ENCODE measurements at regions not wholly inside any gene's neighbourhood (a gene's known extent, or its start where the extent isn't known, plus 50 kb on each side); places are given as distances from the start of the nearest gene placed in this dataset.

DNA sequence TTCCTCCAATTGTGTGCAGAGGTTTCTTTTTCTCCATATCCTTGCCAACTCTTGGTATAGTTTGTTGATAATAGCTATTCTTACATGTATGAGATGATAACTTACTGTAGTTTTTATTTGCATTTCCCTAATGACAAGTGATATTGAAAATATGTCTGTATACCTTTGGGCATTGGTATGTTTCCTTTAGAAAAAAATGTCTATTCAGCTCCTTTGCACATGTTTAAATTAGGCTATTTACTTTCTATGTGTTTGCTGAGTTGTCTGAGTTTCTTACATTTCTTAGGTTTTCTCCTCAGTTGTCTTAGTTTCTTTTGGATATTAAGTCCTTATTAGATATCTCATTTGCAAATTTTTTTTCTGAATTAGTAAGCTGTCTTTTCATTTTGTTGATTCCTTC lies 487.3 kb upstream of the EPHA5 start:
- intact Hi-C loops (cut with micrococcal nuclease; ENCODE audit: unreplicated experiment): no loop called here
- no peaks in the 10 kb centered on the region for H3K27me3 ChIP-seq (replicated peaks; ENCODE audit: insufficient read depth, low read depth, low read length, poor library complexity)
- H3K4me1 ChIP-seq (ENCODE audit: insufficient read depth, low read length, poor library complexity, severe bottlenecking): no peaks in the 10 kb centered on the region
- CTCF ChIA-PET: no interaction called here
- no peak overlapping the region for H3K4me3 ChIP-seq (ENCODE audit: low read depth, low read length, poor library complexity, severe bottlenecking)
- no peak overlapping the region for H3K27ac ChIP-seq (ENCODE audit: low read depth, low read length, poor library complexity, severe bottlenecking)
- no peaks in the 10 kb centered on the region for H3K36me3 ChIP-seq (ENCODE audit: insufficient read depth, low read length, poor library complexity, severe bottlenecking)
- TF ChIP-seq EZH2 (IDR thresholded peaks at IDR 0.05; ENCODE audit: borderline replicate concordance, low read depth, low read length, poor library complexity, severe bottlenecking): no peak
- TF ChIP-seq, protein P1, sequence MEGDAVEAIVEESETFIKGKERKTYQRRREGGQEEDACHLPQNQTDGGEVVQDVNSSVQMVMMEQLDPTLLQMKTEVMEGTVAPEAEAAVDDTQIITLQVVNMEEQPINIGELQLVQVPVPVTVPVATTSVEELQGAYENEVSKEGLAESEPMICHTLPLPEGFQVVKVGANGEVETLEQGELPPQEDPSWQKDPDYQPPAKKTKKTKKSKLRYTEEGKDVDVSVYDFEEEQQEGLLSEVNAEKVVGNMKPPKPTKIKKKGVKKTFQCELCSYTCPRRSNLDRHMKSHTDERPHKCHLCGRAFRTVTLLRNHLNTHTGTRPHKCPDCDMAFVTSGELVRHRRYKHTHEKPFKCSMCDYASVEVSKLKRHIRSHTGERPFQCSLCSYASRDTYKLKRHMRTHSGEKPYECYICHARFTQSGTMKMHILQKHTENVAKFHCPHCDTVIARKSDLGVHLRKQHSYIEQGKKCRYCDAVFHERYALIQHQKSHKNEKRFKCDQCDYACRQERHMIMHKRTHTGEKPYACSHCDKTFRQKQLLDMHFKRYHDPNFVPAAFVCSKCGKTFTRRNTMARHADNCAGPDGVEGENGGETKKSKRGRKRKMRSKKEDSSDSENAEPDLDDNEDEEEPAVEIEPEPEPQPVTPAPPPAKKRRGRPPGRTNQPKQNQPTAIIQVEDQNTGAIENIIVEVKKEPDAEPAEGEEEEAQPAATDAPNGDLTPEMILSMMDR (conservative IDR thresholded peaks at IDR 0.05; ENCODE audit: low read depth, low read length): no peak
- POLR2A ChIA-PET (ENCODE audit: low non-redundant PET): no interaction called here
- H3K9me3 ChIP-seq (ENCODE audit: low read depth, low read length, poor library complexity, severe bottlenecking): no peaks in the 10 kb centered on the region
- no peak for DNase-seq (ENCODE audit: low spot score)
- BruUV-seq (replicated peaks): no TSS peak

DNA sequence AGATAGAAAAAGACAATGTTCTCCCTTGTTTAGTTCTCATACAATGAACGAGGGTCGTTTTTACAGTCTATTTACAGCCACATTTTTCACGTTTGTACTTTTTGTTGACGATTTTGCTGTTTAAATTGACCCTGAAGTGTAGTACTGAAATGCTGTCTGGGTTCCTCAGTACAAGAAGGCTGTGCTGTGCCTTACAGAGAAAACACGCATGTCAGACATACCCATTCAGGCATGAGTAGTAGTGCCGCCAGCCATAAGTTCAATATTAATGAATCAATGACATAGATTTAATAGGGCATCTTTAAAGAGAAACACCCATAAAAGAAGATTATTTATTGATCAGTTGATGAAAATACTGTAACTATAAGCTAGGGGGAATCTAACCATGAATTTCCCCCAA lies 459.8 kb upstream of the EPHA5 start:
- no TSS peak for BruUV-seq (replicated peaks)
- intact Hi-C loops (cut with micrococcal nuclease; ENCODE audit: unreplicated experiment): no loop called here
- H3K36me3 ChIP-seq (ENCODE audit: insufficient read depth, low read length, poor library complexity, severe bottlenecking): no peaks in the 10 kb centered on the region
- no peak overlapping the region for H3K4me3 ChIP-seq (ENCODE audit: low read depth, low read length, poor library complexity, severe bottlenecking)
- no peak for DNase-seq (ENCODE audit: low spot score)
- H3K4me1 ChIP-seq (ENCODE audit: insufficient read depth, low read length, poor library complexity, severe bottlenecking): no peaks in the 10 kb centered on the region
- CTCF ChIA-PET: no interaction called here
- TF ChIP-seq, protein P1 (conservative IDR thresholded peaks at IDR 0.05; ENCODE audit: low read depth, low read length): no peak
- TF ChIP-seq EZH2 (IDR thresholded peaks at IDR 0.05; ENCODE audit: borderline replicate concordance, low read depth, low read length, poor library complexity, severe bottlenecking): no peak
- H3K27ac ChIP-seq (ENCODE audit: low read depth, low read length, poor library complexity, severe bottlenecking): no peak overlapping the region
- no peaks in the 10 kb centered on the region for H3K27me3 ChIP-seq (replicated peaks; ENCODE audit: insufficient read depth, low read depth, low read length, poor library complexity)
- POLR2A ChIA-PET (ENCODE audit: low non-redundant PET): no interaction called here
- H3K9me3 ChIP-seq (ENCODE audit: low read depth, low read length, poor library complexity, severe bottlenecking): no peaks in the 10 kb centered on the region

DNA sequence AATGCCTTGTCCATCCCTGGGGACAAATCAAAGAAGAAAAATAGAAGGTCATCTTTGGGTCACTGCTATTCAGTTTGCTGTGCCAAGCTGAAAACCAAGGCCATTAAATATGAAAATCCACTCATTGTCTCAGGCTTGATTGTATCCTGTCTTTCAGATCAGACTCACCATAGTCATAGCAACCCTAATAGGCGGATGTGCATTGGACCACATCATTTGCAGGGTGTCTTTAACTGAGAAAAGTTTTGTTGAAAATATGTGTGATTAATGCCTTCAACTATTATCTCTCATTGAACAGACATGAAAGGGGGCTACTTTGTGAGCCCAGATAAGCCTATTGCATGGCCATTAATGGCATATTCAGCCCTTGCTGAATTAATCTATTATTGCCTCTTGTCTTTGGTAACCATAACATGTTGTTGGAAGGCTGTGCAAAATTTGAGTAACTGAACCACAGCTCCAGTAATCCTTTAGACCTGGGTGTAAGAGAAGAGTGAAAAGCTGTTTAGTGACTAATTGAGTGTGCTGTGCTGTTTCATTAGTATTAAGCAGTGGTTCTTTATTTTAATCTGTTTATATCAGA lies 453.6 kb upstream of the EPHA5 start:
- DNase-seq (ENCODE audit: low spot score): no peak
- intact Hi-C loops (cut with micrococcal nuclease; ENCODE audit: unreplicated experiment): no loop called here
- H3K27ac ChIP-seq (ENCODE audit: low read depth, low read length, poor library complexity, severe bottlenecking): no peak overlapping the region
- no peaks in the 10 kb centered on the region for H3K27me3 ChIP-seq (replicated peaks; ENCODE audit: insufficient read depth, low read depth, low read length, poor library complexity)
- H3K9me3 ChIP-seq (ENCODE audit: low read depth, low read length, poor library complexity, severe bottlenecking): no peaks in the 10 kb centered on the region
- no peak overlapping the region for H3K4me3 ChIP-seq (ENCODE audit: low read depth, low read length, poor library complexity, severe bottlenecking)
- CTCF ChIA-PET: no interaction called here
- H3K36me3 ChIP-seq (ENCODE audit: insufficient read depth, low read length, poor library complexity, severe bottlenecking): no peaks in the 10 kb centered on the region
- TF ChIP-seq EZH2 (IDR thresholded peaks at IDR 0.05; ENCODE audit: borderline replicate concordance, low read depth, low read length, poor library complexity, severe bottlenecking): no peak
- TF ChIP-seq, protein P1 (conservative IDR thresholded peaks at IDR 0.05; ENCODE audit: low read depth, low read length): no peak
- POLR2A ChIA-PET (ENCODE audit: low non-redundant PET): no interaction called here
- no TSS peak for BruUV-seq (replicated peaks)
- no peaks in the 10 kb centered on the region for H3K4me1 ChIP-seq (ENCODE audit: insufficient read depth, low read length, poor library complexity, severe bottlenecking)
